Peyer's patch (tissue), 4 donors: ENCODE measurements at regions not wholly inside any gene's neighbourhood (a gene's known extent, or its start where the extent isn't known, plus 50 kb on each side); places are given as distances from the start of the nearest gene placed in this dataset.
A peak's percentile ranks its signal among the peaks of the same experiment; 100 is the strongest.

Source experiments
- DNase-seq, 3 donors: peaks; one replicate each; pipeline ENCODE4 v3.0.0-alpha.2; 2017 to 2019
- H3K27ac ChIP-seq, 4 donors: fragments of 200-600 bp; sonication (generic); one replicate each; pipeline ENCODE4 v1.5.1; 2016 to 2019
- H3K27me3 ChIP-seq, 2 donors: fragments of 200-600 bp; sonication (generic); one replicate each; pipeline ENCODE4 v1.5.1; 2019
- H3K36me3 ChIP-seq, 3 donors: fragments of 200-600 bp; sonication (generic); one replicate each; pipeline ENCODE4 v1.5.1; 2016 to 2019
- H3K4me1 ChIP-seq, 4 donors: fragments of 200-600 bp; sonication (generic); one replicate each; pipeline ENCODE4 v1.5.1; 2016 to 2019
- H3K4me3 ChIP-seq, 4 donors: fragments of 200-600 bp; sonication (generic); 1 replicate in 3 of 4; 2 replicates in 1 of 4; pipeline ENCODE4 v1.5.1; 2016 to 2019; ENCODE audit warnings: mild to moderate bottlenecking in 1 of 4
- H3K9me3 ChIP-seq, 4 donors: fragments of 200-600 bp; sonication (generic); one replicate each; pipeline ENCODE4 v1.5.1; 2016 to 2019; ENCODE audit warnings: mild to moderate bottlenecking in 1 of 4
- POLR2A ChIP-seq, 2 donors: fragments of 450-650 bp; IDR thresholded peaks; one replicate each; pipeline ENCODE4 v1.5.1; 2017; ENCODE audit warnings: antibody characterized with exemption in 2 of 2, mild to moderate bottlenecking in 2 of 2, moderate library complexity in 2 of 2
- TF ChIP-seq, protein P1 (sequence below), 6 experiments: fragments of 450-650 bp in 4 of 6; fragments of 200-600 bp in 2 of 6; sonication (generic) in 1 of 6; IDR thresholded peaks; one replicate each; pipeline ENCODE4 v1.5.1; 2017 to 2019; ENCODE audit warnings: antibody characterized with exemption in 6 of 6, mild to moderate bottlenecking in 3 of 6, moderate library complexity in 1 of 6

DNA sequence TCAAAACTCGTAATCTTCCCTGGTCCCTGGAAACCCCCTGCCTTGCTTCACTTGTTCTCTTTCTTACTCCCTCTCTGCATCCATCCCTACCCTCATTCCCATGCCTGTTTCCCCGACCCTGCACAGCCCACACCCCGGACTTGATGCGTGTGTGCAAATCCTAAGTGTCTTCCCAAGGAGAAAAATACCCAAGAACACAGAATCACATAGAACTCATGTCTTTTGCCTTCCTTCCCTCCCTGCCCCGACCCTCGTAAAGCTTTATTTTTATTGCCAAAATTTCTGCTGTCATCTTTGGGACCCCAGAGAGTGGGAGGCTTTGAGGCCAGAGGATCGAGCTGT is 169.6 kb upstream of the PMEPA1 start:
- TF ChIP-seq POLR2A (IDR thresholded peaks at IDR 0.05) = no peak
- TF ChIP-seq, protein P1, sequence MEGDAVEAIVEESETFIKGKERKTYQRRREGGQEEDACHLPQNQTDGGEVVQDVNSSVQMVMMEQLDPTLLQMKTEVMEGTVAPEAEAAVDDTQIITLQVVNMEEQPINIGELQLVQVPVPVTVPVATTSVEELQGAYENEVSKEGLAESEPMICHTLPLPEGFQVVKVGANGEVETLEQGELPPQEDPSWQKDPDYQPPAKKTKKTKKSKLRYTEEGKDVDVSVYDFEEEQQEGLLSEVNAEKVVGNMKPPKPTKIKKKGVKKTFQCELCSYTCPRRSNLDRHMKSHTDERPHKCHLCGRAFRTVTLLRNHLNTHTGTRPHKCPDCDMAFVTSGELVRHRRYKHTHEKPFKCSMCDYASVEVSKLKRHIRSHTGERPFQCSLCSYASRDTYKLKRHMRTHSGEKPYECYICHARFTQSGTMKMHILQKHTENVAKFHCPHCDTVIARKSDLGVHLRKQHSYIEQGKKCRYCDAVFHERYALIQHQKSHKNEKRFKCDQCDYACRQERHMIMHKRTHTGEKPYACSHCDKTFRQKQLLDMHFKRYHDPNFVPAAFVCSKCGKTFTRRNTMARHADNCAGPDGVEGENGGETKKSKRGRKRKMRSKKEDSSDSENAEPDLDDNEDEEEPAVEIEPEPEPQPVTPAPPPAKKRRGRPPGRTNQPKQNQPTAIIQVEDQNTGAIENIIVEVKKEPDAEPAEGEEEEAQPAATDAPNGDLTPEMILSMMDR (IDR thresholded peaks at IDR 0.05) = no peak
- H3K9me3 ChIP-seq = no peaks in the 10 kb centered on the region
- no peaks in the 10 kb centered on the region for H3K36me3 ChIP-seq
- no peak overlapping the region for H3K4me3 ChIP-seq
- DNase-seq = no peak
- H3K4me1 ChIP-seq = no peaks in the 10 kb centered on the region
- peak overlapping the region in 1 of 4 donors; percentile 27 for H3K27ac ChIP-seq
- no peaks in the 10 kb centered on the region for H3K27me3 ChIP-seq

DNA sequence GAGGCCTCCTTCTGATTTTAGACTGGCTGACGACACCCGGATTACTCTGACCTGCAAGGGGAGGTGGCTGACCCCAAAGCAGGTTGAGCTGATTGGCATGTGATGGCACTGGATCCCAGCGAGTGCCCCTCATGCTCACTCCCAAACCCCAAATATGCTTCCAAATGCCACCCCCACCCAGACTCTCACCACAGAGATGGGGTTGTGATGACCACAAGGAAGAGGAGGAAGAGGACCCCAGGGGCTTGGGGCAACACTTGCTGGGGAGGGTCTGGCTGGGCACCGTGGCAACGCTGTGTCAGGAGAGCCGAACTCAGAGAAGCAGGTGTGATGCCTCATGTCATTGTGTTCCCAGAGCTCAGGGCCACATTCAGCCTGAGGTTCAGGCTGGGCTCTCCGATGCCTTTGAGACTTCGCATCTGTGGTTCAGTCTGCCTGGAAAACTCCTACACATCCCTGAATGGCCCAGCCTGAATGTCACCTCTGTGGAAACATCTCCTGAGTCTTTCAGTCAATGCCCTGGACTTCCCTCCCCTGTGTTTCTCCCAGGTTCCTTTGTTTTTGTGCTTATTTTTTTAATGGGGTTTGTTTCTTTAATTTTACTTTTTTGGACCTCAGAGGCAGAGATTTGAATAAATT is 169.1 kb upstream of the PMEPA1 start:
- H3K36me3 ChIP-seq = no peaks in the 10 kb centered on the region
- DNase-seq = no peak

DNA sequence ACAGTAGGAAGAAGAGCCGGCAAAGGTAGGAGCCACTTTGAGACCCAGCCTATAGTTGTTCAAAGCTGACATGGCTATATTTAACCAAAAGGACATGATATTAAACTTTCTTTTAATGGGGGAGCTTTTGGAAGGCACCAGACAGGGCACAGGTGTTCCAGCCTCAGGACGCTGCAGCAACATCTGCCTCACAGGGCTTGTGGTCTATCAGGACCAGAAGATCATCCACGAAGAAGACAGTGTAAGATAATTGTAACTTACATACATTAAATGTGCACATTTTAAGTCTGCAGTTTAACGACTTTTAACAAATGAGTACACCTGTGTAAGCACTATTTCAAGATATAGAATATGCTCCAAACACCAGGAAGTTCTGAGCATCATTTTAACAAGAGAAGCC is 168.2 kb upstream of the PMEPA1 start:
- DNase-seq = no peak
- no peaks in the 10 kb centered on the region for H3K4me1 ChIP-seq
- no peak overlapping the region for H3K27ac ChIP-seq
- H3K4me3 ChIP-seq = no peak overlapping the region
- no peaks in the 10 kb centered on the region for H3K9me3 ChIP-seq
- H3K27me3 ChIP-seq = no peaks in the 10 kb centered on the region
- H3K36me3 ChIP-seq = no peaks in the 10 kb centered on the region
- no peak for TF ChIP-seq POLR2A (IDR thresholded peaks at IDR 0.05)
- TF ChIP-seq, protein P1 (IDR thresholded peaks at IDR 0.05) = no peak

More for the DNA sequence above, 169.1 kb upstream of the PMEPA1 start:
- TF ChIP-seq POLR2A (IDR thresholded peaks at IDR 0.05) = no peak
- TF ChIP-seq, protein P1 (IDR thresholded peaks at IDR 0.05) = no peak
- Histone ChIP-seq H3K27me3 (no peaks in the 10 kb centered on the region), H3K4me1 (no peaks in the 10 kb centered on the region), H3K4me3 (no peak overlapping the region), H3K27ac (no peak overlapping the region), H3K9me3 (no peaks in the 10 kb centered on the region)

DNA sequence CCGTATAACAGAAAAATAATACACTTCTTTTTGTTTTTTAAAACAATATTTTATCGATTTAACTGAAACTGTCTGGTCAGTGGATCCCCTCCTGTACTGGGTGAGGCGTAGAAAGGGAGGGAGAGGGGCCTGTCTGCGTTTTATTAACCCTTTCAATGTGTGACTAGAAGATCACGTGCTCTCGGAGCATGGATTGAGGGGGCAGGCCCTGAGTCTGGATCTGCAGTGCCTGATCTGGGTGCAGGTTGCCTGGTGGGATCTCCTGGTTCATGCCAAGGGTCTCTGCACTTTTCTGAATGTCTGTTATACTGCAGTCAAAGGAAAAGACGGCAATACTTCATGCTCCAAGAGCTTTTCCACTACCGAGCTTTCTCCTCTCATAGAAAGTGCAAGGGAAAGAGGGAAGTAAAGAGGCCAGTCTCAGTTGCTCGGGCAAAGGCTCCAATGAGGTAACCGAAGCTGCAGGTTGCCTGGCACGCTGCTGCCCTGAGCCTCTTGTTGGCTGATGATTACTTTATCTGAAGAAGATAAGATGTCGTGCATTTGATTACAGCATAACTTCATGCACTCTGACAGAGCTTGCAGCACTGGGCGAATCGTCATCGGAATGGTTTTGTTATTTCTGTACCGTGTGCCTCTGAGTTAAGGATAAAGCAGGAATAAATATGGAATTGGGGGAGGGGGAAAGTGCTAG is 167.5 kb upstream of the PMEPA1 start:
- TF ChIP-seq, protein P1 (IDR thresholded peaks at IDR 0.05) = no peak
- TF ChIP-seq POLR2A (IDR thresholded peaks at IDR 0.05) = no peak
- no peak for DNase-seq
- Histone ChIP-seq H3K36me3 (no peaks in the 10 kb centered on the region), H3K9me3 (no peaks in the 10 kb centered on the region), H3K27me3 (no peaks in the 10 kb centered on the region), H3K4me3 (no peak overlapping the region), H3K27ac (no peak overlapping the region), H3K4me1 (no peaks in the 10 kb centered on the region)

DNA sequence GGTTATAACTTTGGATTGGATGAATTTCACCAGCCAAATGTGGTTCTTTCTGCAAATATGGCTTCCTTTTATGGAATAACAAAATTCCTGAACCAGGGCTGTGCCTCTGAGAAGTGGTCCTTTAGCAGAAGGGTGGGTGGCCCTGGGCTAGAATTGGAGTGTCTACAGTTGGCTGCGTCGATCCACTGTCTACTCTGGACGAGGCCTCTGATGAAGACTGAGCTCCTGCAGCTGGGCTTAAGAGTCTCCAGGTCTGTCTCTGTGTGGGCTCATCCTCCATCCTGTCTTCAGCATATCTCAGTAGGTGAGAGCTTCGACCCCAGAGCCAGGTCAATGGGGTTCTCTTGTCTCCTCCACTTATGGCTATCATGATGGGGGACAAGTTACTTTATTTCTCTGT is 166.3 kb upstream of the PMEPA1 start:
- no peak overlapping the region for H3K27ac ChIP-seq
- no peak for TF ChIP-seq POLR2A (IDR thresholded peaks at IDR 0.05)
- TF ChIP-seq, protein P1 (IDR thresholded peaks at IDR 0.05) = no peak
- no peaks in the 10 kb centered on the region for H3K36me3 ChIP-seq
- H3K4me3 ChIP-seq = no peak overlapping the region
- no peaks in the 10 kb centered on the region for H3K4me1 ChIP-seq
- H3K27me3 ChIP-seq = no peaks in the 10 kb centered on the region
- no peak for DNase-seq
- no peaks in the 10 kb centered on the region for H3K9me3 ChIP-seq
